ENCODE measurements at regions not wholly inside any gene's neighbourhood (a gene's known extent, or its start where the extent isn't known, plus 50 kb on each side); places are given as distances from the start of the nearest gene placed in this dataset.

DNA sequence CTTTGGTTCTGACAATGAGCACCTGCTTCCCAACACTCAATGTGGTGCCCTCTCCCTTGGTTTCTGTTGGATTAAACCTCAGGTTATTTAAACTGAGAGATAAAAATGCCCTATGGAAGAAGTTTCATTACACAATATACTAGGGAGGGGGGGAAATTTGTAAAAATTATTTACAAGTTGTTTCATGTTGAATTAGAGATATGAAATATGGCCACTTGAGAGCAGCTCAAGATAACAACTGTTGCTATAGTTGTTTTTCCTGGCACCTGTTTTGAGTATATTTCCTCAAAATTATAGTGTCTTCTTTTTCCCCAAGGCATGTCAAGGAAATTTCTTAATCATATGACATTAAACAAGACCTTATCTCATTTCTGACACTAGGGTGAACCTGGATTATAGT is 101.7 kb upstream of the COL6A5 start:
- H3K9me3 Mint-ChIP-seq = no peaks in the 10 kb centered on the region
- H3K4me3 Mint-ChIP-seq = no peak overlapping the region
- H3K4me1 Mint-ChIP-seq = no peaks in the 10 kb centered on the region
- no peak overlapping the region for H3K27ac Mint-ChIP-seq
- ATAC-seq (no peak), DNase-seq (no peak)
- H3K27me3 Mint-ChIP-seq = no peaks in the 10 kb centered on the region

DNA sequence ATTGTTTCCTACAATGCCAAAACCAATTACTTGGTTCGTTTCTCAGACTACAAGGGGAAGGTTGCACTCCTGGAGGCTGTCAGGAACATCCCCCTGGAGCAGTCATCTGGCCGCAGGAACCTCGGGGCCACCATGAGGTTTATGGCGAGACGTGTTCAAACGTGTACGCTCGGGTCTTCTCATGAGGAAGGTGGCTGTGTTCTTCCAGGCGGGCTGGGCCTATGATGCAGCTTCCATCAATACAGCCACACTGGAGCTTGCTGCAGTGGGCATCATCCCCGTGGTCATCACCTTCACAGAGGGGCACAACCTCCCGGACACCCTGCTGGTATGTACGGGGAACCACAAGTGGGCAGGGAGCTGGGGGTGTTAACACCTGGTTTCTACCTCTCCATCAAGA is 94.5 kb upstream of the COL6A5 start:
- Mint-ChIP-seq H3K27me3 (no peaks in the 10 kb centered on the region), H3K9me3 (no peaks in the 10 kb centered on the region), H3K27ac (no peak overlapping the region), H3K4me3 (no peak overlapping the region), H3K4me1 (no peaks in the 10 kb centered on the region)
- DNase-seq = no peak
- no peak for ATAC-seq

DNA sequence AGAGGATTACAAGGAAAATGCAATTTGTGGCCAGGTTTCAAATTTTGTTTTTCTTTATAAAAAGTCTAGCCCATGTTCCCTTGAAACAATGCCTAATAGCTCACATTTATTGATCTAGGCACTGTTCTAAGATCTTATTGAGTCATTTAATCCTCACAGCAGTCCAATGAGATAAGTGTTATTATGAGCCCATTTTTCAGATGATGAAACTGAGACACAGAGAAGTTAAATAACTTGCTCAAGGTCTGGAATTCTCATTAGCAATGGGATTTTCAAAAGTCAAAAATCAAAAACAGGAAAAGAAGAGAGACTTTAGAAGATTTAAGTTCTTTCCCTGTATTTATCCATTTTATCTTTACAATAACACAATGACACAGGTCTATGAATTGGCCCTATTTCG is 90.0 kb upstream of the COL6A5 start:
- no peak overlapping the region for H3K27ac Mint-ChIP-seq
- ATAC-seq (no peak), DNase-seq (no peak)
- no peaks in the 10 kb centered on the region for H3K27me3 Mint-ChIP-seq
- H3K4me3 Mint-ChIP-seq = no peak overlapping the region
- H3K9me3 Mint-ChIP-seq = no peaks in the 10 kb centered on the region
- H3K4me1 Mint-ChIP-seq = no peaks in the 10 kb centered on the region

DNA sequence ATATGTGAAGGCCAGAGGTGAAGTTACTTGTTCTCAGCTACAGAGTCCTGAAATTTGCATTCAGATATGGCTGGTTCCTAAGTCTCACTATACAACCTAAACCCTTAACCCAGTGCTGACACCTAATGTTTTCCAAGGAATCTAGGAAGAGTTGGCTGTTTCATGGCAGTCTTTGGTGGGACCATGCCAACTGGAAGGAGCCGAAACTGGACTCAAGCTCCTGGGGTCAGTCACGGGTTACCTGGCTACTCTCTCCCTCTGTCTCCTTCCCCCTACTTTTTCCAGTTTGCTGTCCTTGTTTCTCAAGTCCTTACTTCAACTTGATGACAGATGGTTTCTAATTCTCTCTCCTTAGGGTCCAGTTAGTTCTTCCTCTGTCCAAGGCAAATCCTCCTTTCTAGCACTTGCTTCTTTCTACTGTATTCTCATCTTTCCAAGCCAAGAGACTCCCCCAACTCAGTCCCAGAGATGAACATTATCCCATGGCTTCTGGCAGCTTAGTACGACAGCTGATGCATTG is 88.6 kb upstream of the COL6A5 start:
- Mint-ChIP-seq H3K27me3 (no peaks in the 10 kb centered on the region), H3K4me1 (no peaks in the 10 kb centered on the region), H3K4me3 (no peak overlapping the region), H3K27ac (no peak overlapping the region), H3K9me3 (no peaks in the 10 kb centered on the region)
- DNase-seq (no peak), ATAC-seq (no peak)

DNA sequence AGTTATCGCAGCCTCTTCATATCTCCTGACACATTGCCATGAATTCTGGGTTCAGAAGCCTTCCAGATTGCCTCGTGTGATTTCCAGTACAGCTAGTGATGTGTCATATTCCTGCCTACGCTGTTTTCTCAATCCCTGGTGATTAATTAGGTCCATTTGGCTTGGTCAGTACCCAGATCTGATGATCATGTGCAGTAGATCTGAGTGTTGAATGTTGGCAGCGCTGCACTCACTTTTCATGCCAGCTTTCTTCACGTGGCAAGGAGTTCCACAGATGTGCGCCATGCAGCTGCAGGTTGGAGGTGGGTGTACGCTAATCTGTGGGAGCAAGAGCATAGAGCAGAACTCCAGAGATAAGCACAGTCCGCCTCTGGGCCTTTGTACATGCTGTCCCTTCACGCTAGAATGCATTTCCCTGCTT is 86.9 kb upstream of the COL6A5 start:
- ATAC-seq (no peak), DNase-seq (no peak)
- Mint-ChIP-seq H3K4me3 (no peak overlapping the region), H3K27me3 (no peaks in the 10 kb centered on the region), H3K4me1 (no peaks in the 10 kb centered on the region), H3K27ac (no peak overlapping the region), H3K9me3 (no peaks in the 10 kb centered on the region)

DNA sequence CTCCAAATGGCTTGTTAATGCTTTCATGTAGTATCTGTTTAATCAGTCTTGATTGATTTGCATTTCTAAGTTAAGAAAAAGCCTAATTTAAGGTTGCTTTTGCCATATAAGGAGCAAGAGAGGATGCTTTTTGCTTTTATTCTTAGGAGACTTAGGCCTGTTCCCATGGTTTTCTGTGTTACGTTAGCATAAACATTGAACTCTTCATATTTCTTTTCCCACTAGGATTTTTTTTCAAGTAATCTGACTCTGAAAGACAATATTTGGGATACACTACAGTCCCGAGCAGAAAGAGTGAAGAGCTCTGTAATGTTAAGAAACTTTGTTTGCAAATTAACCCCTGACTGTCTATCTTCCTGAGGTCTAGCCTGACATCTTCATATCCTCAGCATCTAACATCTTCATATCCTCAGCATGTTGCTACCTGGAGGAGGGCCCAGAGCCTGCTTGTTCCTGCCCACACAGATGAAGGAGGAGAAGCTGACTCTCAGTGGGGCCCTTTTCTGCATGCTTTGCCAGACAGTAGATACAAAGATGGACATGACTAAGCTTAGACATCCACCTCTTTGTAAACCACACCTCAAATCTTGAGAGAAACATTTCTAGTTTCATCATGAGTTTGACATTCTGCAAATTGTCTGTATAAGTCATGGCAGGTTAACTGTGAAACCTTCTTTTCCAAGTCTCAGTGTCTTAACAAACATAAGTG is 86.2 kb upstream of the COL6A5 start:
- H3K4me1 Mint-ChIP-seq = no peaks in the 10 kb centered on the region
- no peak overlapping the region for H3K27ac Mint-ChIP-seq
- no peak overlapping the region for H3K4me3 Mint-ChIP-seq
- DNase-seq (no peak), ATAC-seq (no peak)
- H3K27me3 Mint-ChIP-seq = no peaks in the 10 kb centered on the region
- no peaks in the 10 kb centered on the region for H3K9me3 Mint-ChIP-seq

DNA sequence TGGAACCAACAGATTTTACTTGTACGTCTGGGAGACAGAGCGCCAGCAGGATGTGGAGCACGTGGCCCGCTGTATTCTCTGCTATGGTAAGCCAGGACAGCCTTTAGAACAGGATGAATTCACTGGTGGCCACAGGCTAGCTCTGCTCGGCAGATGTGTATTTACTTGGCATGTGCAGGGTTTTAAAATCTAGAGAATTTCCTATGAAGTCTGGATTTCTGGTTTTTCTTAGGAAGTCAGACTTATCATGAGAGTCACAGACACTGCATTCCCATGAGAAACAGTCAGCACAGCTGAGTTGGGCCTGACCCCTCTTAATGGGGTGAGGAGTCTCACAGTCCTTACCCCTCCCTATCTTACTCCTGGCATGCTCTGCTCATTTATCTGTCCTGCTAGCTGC is 84.6 kb upstream of the COL6A5 start:
- DNase-seq (no peak), ATAC-seq (no peak)
- H3K27ac Mint-ChIP-seq = no peak overlapping the region
- H3K4me1 Mint-ChIP-seq = no peaks in the 10 kb centered on the region
- no peaks in the 10 kb centered on the region for H3K27me3 Mint-ChIP-seq
- H3K9me3 Mint-ChIP-seq = no peaks in the 10 kb centered on the region
- no peak overlapping the region for H3K4me3 Mint-ChIP-seq

DNA sequence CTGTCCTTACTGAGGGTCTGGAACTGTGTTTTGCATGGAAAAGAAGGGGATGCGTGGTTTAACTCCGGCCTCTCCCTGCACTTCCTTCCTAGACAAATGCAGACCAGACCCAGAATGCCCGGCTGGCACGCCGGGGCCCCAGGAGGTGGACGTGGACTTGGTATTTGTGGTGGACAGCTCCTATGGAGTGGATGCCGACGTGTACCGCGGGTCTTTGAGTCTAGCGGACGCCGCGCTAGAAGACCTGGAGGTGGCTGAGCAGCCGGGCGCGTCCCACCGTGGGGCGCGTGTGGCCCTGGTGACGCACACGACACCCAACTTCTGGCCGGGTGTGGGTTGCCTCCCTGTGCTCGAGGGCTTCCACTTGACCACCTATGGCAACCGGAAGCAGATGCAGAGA is 81.8 kb upstream of the COL6A5 start:
- Mint-ChIP-seq H3K27ac (no peak overlapping the region), H3K27me3 (no peaks in the 10 kb centered on the region), H3K4me1 (no peaks in the 10 kb centered on the region), H3K9me3 (no peaks in the 10 kb centered on the region), H3K4me3 (no peak overlapping the region)
- DNase-seq = no peak
- ATAC-seq = no peak

DNA sequence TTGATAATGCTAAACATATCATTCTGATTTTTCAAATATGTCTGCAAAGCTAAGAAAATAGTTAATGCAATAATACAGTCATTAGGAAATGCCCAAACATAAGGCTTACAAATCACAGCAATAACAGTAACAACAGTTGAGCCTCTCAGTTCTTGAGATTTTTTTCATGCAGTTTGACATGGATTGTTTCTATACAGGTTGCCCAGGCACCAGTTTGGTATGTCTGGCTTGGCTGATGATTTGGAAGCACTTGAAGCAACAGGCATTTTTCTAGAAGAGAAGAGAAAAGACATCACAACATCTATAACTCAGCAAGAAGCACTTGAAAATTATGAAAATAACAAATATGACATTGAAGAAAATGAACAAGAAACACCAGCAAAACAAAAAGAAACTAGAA is 78.7 kb upstream of the COL6A5 start:
- Mint-ChIP-seq H3K27ac (no peak overlapping the region), H3K9me3 (no peaks in the 10 kb centered on the region), H3K4me3 (no peak overlapping the region), H3K4me1 (no peaks in the 10 kb centered on the region), H3K27me3 (no peaks in the 10 kb centered on the region)
- DNase-seq (no peak), ATAC-seq (no peak)

DNA sequence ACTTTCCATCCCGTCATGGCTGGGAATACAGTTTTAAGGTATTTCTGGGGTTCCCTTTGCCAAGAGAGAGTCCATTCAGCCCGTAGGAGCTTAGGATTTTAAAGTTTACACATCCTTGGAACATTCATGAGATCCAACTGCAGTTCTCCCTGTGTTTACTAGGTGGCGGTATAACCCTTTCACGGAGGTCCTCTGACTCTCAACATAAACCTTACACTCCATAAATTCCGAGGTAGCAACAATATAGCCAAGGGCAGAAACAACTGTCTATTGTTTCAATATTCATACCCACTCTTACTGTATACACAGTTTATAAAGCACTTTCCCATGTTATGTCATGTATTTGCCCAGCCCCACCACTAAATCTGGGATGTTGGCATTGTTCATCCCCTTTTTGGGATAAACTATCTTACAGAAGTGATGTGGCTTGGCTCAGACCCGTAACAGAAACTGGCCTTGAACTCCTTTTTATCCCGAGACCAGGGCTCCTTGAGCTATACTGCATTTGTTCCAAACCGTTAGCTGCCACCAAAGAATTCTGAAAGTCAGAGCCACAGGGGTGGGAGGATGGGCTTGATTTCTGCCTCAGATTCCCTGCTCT is 69.2 kb upstream of the COL6A5 start:
- DNase-seq (peak in 1 of 2 donors; percentile 10), ATAC-seq (peak; percentile 71)
- H3K27ac Mint-ChIP-seq = no peak overlapping the region
- no peaks in the 10 kb centered on the region for H3K9me3 Mint-ChIP-seq
- no peak overlapping the region for H3K4me3 Mint-ChIP-seq
- H3K27me3 Mint-ChIP-seq = peaks cover 20% of the 10 kb centered on the region
- H3K4me1 Mint-ChIP-seq = no peaks in the 10 kb centered on the region

DNA sequence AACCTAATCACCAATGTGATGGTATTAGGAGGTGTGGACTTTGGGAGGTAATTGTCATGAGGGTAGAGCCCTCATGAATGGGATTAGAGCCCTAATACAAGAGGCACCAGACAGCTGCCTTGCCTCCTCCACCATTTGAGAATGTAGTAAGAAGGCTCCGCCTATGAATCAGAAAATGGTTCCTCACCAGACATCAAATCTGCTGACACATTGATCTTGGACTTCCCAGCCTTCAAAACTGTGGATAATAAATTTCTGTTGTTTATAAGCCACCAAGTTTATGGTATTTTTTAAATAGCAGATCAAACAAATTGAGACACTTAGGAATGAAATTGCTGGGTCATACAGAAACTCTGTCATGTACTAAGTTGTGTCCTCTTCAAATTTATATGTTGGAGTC is 56.8 kb upstream of the COL6A5 start:
- DNase-seq = no peak
- Mint-ChIP-seq H3K27ac (no peak overlapping the region), H3K9me3 (no peaks in the 10 kb centered on the region), H3K4me3 (no peak overlapping the region), H3K4me1 (no peaks in the 10 kb centered on the region), H3K27me3 (peaks cover 43% of the 10 kb centered on the region)
- no peak for ATAC-seq

DNA sequence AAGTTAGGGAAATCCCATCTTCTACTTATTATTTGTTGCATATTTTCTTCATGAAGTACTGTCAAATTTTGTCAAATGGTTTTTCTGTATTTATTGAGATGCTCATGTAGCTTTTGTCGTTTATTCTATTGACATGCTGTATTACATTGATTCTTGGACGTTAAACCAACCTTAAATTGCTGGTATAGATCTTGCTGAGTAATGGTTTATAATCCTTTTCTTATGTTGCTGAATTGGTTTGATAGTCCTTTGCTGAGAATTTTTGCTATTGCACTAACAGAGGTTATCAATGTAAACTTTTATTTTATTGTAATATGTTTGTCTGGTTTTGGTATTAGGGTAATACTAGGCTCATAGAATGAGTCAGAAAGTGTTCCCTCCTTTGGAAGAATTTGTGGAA is 54.3 kb upstream of the COL6A5 start:
- Mint-ChIP-seq H3K4me1 (no peaks in the 10 kb centered on the region), H3K9me3 (no peaks in the 10 kb centered on the region), H3K4me3 (no peak overlapping the region), H3K27me3 (peaks cover 33% of the 10 kb centered on the region), H3K27ac (no peak overlapping the region)
- DNase-seq = no peak
- no peak for ATAC-seq

DNA sequence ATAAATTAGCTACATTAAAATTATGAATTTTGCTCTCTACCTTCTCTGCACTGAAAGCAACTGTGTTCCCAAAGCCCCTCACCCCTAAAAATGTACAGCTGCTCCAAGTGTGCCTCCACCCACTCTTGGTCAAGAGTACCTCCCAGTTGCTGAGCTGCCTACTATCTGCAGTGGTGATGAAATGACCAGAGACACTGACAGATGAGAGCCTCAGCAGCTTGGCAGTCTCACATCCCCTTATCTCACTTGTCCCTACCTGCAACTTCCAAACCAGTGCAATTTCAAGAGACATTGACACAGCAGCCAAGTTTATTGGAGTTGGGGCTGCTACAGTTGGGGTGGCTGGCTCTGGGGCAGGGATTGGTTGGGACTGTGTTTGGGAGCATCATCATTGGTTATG is 52.2 kb upstream of the COL6A5 start:
- no peaks in the 10 kb centered on the region for H3K9me3 Mint-ChIP-seq
- no peak for ATAC-seq
- H3K4me1 Mint-ChIP-seq = no peaks in the 10 kb centered on the region
- H3K27ac Mint-ChIP-seq = no peak overlapping the region
- peaks cover 33% of the 10 kb centered on the region for H3K27me3 Mint-ChIP-seq
- no peak for DNase-seq
- H3K4me3 Mint-ChIP-seq = no peak overlapping the region

Data from stimulated activated naive CD8-positive, alpha-beta T cell treated with anti-CD3 and anti-CD28 coated beads, Interleukin-15, amount 100 ng/mL, for 72 hours (primary cell).